RWPE1 (cell line): ENCODE measurements at regions not wholly inside any gene's neighbourhood (a gene's known extent, or its start where the extent isn't known, plus 50 kb on each side); places are given as distances from the start of the nearest gene placed in this dataset.
"Not testable (repeated sequence)": the region's sequence is repeated elsewhere in the genome, so short reads cannot be mapped to it uniquely, and the experiment has no call there.

Experiments used
- CTCF ChIA-PET: fragments of 350-600 bp; sonication (Branson Sonifier 250); formaldehyde crosslinking; extraction: SDS; loops from one replicate; lab custom pipeline; 2021; lab: Yijun Ruan, JAX
- POLR2A ChIA-PET: fragments of 400-600 bp; formaldehyde crosslinking; extraction: SDS; loops from one replicate; lab custom pipeline; 2020; ENCODE audit warnings: antibody characterized with exemption; ENCODE audit not compliant: low non-redundant PET; lab: Yijun Ruan, JAX
- DNase-seq: peaks from one replicate; pipeline ENCODE4 v3.0.0; 2012; ENCODE audit warnings: low spot score
- H3K27ac ChIP-seq: fragments of 450-650 bp; 2 replicates; pipeline ENCODE4 v1.5.1; 2017
- TF ChIP-seq, protein P1 (sequence below): fragments of 450-650 bp; conservative IDR thresholded peaks from 2 replicates; pipeline ENCODE4 v1.5.1; 2017; ENCODE audit warnings: low read depth, mild to moderate bottlenecking

DNA sequence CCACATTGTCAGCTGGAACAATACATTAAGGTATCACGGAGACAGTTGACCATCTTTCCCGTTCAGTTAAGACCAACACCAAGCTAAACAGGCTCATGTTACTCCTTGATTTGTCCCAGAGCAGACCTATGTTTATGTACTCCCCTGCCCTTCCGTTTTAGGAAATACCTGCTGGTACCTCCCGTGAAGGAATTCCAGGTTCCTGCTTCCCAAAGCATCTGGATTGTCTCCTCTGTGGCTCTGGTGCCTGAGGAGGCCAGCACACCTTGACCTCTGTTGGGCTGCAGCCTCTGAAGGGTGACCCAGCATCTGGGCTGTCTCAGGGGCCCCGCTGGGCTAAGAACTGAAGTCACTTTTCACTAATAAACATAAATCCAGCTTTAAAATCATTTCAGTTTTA, 647.8 kb upstream of the MARCKS start:
- CTCF ChIA-PET: no interaction called here
- DNase-seq: no peak
- TF ChIP-seq, protein P1, sequence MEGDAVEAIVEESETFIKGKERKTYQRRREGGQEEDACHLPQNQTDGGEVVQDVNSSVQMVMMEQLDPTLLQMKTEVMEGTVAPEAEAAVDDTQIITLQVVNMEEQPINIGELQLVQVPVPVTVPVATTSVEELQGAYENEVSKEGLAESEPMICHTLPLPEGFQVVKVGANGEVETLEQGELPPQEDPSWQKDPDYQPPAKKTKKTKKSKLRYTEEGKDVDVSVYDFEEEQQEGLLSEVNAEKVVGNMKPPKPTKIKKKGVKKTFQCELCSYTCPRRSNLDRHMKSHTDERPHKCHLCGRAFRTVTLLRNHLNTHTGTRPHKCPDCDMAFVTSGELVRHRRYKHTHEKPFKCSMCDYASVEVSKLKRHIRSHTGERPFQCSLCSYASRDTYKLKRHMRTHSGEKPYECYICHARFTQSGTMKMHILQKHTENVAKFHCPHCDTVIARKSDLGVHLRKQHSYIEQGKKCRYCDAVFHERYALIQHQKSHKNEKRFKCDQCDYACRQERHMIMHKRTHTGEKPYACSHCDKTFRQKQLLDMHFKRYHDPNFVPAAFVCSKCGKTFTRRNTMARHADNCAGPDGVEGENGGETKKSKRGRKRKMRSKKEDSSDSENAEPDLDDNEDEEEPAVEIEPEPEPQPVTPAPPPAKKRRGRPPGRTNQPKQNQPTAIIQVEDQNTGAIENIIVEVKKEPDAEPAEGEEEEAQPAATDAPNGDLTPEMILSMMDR: no peak
- POLR2A ChIA-PET: no interaction called here
- H3K27ac ChIP-seq: no peak overlapping the region

DNA sequence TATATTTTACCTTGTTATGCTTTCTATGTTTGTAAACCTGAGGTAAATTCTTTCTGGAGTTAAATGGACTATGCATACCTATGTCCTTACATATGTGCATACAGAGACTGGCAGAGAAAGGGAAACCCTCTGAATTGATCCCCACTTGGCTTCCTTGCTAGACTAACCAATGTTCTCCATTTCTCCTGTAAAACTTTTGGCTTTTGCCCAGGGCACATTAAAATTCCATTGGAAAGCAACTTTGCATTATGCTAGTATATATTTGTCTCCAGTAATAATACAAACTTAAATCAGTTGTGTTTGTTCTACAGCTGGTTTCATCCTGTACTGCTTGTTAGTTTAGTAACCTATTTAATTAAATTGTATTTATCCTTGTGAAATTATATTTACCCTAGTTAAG, 646.0 kb upstream of the MARCKS start:
- ChIA-PET POLR2A (no interaction called here), CTCF (no interaction called here)
- TF ChIP-seq, protein P1: no peak
- H3K27ac ChIP-seq: no peak overlapping the region
- no peak for DNase-seq

DNA sequence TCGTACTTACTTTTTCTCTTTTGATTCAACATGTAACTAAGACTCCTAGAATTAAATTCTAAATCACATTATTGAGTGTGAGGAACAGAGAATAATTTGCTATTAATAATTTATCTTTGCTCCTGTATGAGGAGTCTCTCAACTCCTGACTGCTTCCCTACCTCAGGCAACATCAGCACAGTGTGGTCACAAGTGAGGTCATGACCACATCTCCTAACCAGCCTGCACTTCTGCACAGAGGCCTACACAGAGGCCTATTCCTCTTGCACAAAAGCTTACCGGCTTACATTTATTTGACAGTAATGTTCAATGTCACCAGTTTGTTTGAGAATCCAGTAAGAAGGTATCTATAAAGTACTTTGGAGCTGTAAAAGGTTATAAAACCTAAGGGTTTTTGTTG, 637.4 kb upstream of the MARCKS start:
- ChIA-PET CTCF (no interaction called here), POLR2A (no interaction called here)
- H3K27ac ChIP-seq: no peak overlapping the region
- TF ChIP-seq, protein P1: no peak
- DNase-seq: no peak

DNA sequence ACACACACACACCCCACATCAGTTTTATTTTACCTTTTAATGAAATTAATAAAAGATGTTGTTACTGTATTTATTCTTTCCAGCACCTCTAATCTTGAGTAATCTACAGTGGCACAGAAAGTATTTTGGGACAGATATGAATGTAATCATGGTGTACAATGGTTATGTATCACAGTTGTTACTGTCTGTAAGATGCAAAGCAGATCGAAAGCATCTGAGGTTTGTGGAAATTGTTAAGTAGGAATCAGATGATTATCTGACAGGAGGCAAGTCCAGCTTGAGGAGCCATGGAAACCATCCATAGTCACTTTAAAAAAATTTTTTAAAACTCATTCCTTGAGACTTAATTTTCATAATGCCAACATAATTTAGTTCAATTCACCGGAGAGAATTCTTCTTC, 636.3 kb upstream of the MARCKS start:
- DNase-seq: no peak
- POLR2A ChIA-PET: no interaction called here
- TF ChIP-seq, protein P1: no peak
- H3K27ac ChIP-seq: no peak overlapping the region
- CTCF ChIA-PET: no interaction called here

DNA sequence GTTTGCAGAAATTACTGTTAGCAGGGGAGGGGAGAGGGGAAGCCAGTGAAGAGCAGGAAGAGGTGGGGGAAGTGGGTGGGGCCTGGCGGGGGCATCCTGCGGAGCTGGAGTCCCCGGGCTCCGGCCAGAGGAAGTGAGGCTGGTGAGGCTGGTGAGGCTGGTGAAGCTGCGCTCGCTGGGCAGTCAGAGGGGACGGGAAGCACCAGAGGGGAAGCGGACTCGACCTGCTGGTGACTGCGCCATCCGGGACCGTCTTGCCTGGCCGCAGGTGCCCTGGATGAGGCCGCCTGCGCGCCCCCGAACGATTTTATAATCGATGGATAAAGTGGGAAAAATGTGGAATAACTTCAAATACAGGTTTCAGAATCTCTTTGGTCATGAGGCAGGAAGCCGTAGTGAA, 635.3 kb upstream of the MARCKS start:
- no peak overlapping the region for H3K27ac ChIP-seq
- TF ChIP-seq, protein P1: no peak
- DNase-seq: no peak
- CTCF ChIA-PET: no interaction called here
- POLR2A ChIA-PET: no interaction called here

DNA sequence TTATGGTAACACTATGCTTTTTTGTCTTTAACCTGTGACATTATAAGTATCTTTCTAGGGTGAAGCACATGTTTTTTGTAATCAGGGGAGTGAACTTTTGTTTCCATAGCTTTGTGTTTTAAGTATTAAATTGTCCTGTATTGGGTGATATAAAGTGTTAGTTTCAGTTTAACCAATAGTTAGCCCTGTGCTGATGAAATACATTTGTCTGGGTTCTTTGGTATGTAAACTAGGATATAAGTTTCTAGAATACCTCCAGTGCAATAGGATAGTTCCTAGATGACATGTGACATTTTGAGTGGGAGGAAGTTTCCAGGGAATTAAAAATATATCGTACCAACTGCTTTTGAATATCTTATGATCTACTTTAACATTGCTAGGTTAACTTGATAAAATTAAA, 611.0 kb upstream of the MARCKS start:
- ChIA-PET CTCF (no interaction called here), POLR2A (no interaction called here)
- no peak for DNase-seq
- H3K27ac ChIP-seq: no peak overlapping the region
- TF ChIP-seq, protein P1: no peak

DNA sequence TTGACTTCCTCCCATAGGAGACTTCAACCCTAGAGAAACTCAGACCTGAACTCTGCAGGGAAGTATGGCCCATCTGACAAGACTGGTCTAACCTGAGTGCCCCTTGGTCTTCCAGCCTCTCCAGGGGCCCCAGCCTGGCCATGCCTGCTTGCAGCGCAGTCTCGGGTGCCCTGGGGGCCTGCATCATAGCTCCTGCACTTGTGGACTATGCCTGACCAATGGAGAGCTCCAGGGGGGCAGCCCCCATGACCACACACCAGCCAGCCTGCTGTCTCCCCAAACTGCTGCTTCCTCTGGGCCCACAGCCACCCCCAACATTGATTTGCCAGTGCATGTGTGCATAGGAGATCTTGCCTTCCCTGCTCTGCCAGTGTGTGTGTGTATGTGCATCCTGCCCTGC, 608.6 kb upstream of the MARCKS start:
- ChIA-PET CTCF (interaction anchor here (0.6 kb wide), 1 partner anchor 351 kb away, joined by 4 read pairs; no protein-coding TSS in a partner anchor), POLR2A (no interaction called here)
- H3K27ac ChIP-seq: no peak overlapping the region
- TF ChIP-seq, protein P1: no peak
- no peak for DNase-seq

DNA sequence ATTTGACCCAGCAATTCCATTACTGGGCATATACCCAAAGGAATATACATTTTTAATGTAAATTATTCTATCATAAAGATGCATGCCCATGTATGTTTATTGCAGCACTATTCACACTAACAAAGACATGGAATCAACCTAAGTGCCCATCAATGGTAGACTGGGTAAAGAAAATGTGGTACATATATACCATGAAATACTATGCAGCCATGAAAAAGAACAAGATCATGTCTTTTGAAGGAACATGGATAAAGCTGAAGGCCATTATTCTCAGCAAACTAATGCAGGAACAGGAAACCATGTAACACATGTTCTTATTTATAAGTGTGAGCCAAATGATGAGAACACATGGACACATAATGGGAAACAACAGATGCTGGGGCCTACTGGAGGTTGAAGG, 603.0 kb upstream of the MARCKS start:
- H3K27ac ChIP-seq, POLR2A ChIA-PET, CTCF ChIA-PET, DNase-seq: not testable (repeated sequence)
